SK-N-SH (cell line): ENCODE measurements at regions not wholly inside any gene's neighbourhood (a gene's known extent, or its start where the extent isn't known, plus 50 kb on each side); places are given as distances from the start of the nearest gene placed in this dataset.

ENCODE experiments used
- CTCF ChIA-PET: fragments of 300-600, 350-600 bp; formaldehyde crosslinking; extraction: SDS; loops from one replicate; lab custom pipeline; 2021; lab: Yijun Ruan, JAX
- POLR2A ChIA-PET: fragments of 350-600 bp; sonication (Branson Sonifier 250); formaldehyde crosslinking; extraction: SDS; loops from one replicate; lab custom pipeline; 2020; ENCODE audit warnings: antibody characterized with exemption, inconsistent platforms; lab: Yijun Ruan, JAX
- DNase-seq: peaks from one replicate; pipeline ENCODE4 v3.0.0; 2012
- H2AFZ ChIP-seq: fragments of 200-600 bp; sonication (generic); 2 replicates; pipeline ENCODE4 v1.8.1; 2016; ENCODE audit warnings: antibody characterized with exemption, mild to moderate bottlenecking, low read depth
- H3F3A ChIP-seq: fragments of 200-600 bp; sonication (generic); replicated peaks from 2 replicates; pipeline ENCODE3; 2016; ENCODE audit warnings: antibody characterized with exemption, mild to moderate bottlenecking; ENCODE audit not compliant: insufficient read depth
- H3K27ac ChIP-seq, 2 experiments: fragments of 200-500 bp in 1 of 2; fragments of 200-600 bp in 1 of 2; sonication (Bioruptor generic) in 1 of 2; sonication (generic), shearing (Covaris generic) in 1 of 2; 2 replicates each; pipeline versions ENCODE4 v1.5.1 to v1.6.1; 2014 to 2016; ENCODE audit warnings: low read depth in 2 of 2, inconsistent platforms in 1 of 2, low read length in 1 of 2, mild to moderate bottlenecking in 1 of 2, mixed read lengths in 1 of 2
- H3K27me3 ChIP-seq: fragments of 200-600 bp; sonication (generic), shearing (Covaris generic); 2 replicates; pipeline ENCODE4 v1.6.1; 2016; ENCODE audit warnings: mixed run types; ENCODE audit not compliant: insufficient read depth
- H3K36me3 ChIP-seq, 2 experiments: fragments of 200-500 bp in 1 of 2; fragments of 200-600 bp in 1 of 2; sonication (Bioruptor generic) in 1 of 2; sonication (generic) in 1 of 2; replicated peaks in 1 of 2; 2 replicates each; pipeline versions ENCODE3 to v1.5.1; 2014 to 2016; ENCODE audit warnings: low read length in 1 of 2, mild to moderate bottlenecking in 1 of 2; ENCODE audit not compliant: insufficient read depth in 2 of 2, control insufficient read depth in 1 of 2
- H3K4me1 ChIP-seq, 2 experiments: fragments of 200-500 bp in 1 of 2; fragments of 200-600 bp in 1 of 2; sonication (Bioruptor generic) in 1 of 2; sonication (generic), shearing (Covaris generic) in 1 of 2; 2 replicates each; pipeline versions ENCODE4 v1.5.1 to v1.6.1; 2014 to 2016; ENCODE audit warnings: low read depth in 1 of 2, low read length in 1 of 2, mixed run types in 1 of 2; ENCODE audit not compliant: insufficient read depth in 2 of 2, control insufficient read depth in 1 of 2
- H3K4me2 ChIP-seq: fragments of 200-600 bp; sonication (generic), shearing (Covaris generic); 2 replicates; pipeline ENCODE4 v1.6.1; 2017; ENCODE audit warnings: mixed run types
- H3K4me3 ChIP-seq, 2 experiments: fragments of 200-500 bp in 1 of 2; fragments of 200-600 bp in 1 of 2; sonication (Bioruptor generic) in 1 of 2; sonication (generic), shearing (Covaris generic) in 1 of 2; 2 replicates each; pipeline versions ENCODE4 v1.5.1 to v1.8.1; 2014 to 2016; ENCODE audit warnings: low read depth in 2 of 2, inconsistent platforms in 1 of 2, low read length in 1 of 2, mild to moderate bottlenecking in 1 of 2, mixed read lengths in 1 of 2, moderate library complexity in 1 of 2
- H3K79me2 ChIP-seq: fragments of 200-600 bp; sonication (generic); 2 replicates; pipeline ENCODE4 v1.8.1; 2017; ENCODE audit warnings: mild to moderate bottlenecking; ENCODE audit not compliant: insufficient read depth
- H3K9ac ChIP-seq: fragments of 200-600 bp; sonication (generic); 2 replicates; pipeline ENCODE4 v1.6.1; 2017; ENCODE audit warnings: mixed run types
- H3K9me2 ChIP-seq: fragments of 200-600 bp; sonication (generic); 2 replicates; pipeline ENCODE4 v1.6.1; 2017; ENCODE audit warnings: mixed run types
- H3K9me3 ChIP-seq: fragments of 200-600 bp; sonication (generic); 2 replicates; pipeline ENCODE4 v1.6.1; 2017; ENCODE audit warnings: mixed run types, mild to moderate bottlenecking, moderate library complexity
- H4K20me1 ChIP-seq: fragments of 200-600 bp; sonication (generic); 2 replicates; pipeline ENCODE4 v1.6.1; 2017; ENCODE audit warnings: mild to moderate bottlenecking, mixed run types; ENCODE audit not compliant: insufficient read depth
- CHD2 ChIP-seq: fragments of 150-350 bp; IDR thresholded peaks from 2 replicates; pipeline ENCODE4 v1.6.1; 2018; ENCODE audit warnings: low read length; ENCODE audit not compliant: partially characterized antibody
- ELF1 ChIP-seq: IDR thresholded peaks from 2 replicates; pipeline ENCODE4 v1.4.0; 2012
- EP300 ChIP-seq, 2 experiments: IDR thresholded peaks; 2 replicates each; pipeline versions ENCODE4 v1.4.0 to v1.6.1; 2012; ENCODE audit warnings: borderline replicate concordance in 1 of 2, low read depth in 1 of 2, low read length in 1 of 2
- EZH2phosphoT487 ChIP-seq: fragments of 200-600 bp; sonication (generic); IDR thresholded peaks from 2 replicates; pipeline ENCODE4 v1.6.1; 2017; ENCODE audit warnings: low read depth, mixed run types, mild to moderate bottlenecking, antibody characterized with exemption, moderate library complexity, borderline replicate concordance
- GABPA ChIP-seq: IDR thresholded peaks from 2 replicates; pipeline ENCODE4 v1.4.0; 2012; ENCODE audit warnings: low read depth, mild to moderate bottlenecking
- GATA2 ChIP-seq: sonication (generic); formaldehyde crosslinking; IDR thresholded peaks from 2 replicates; pipeline ENCODE4 v1.5.0; 2020; ENCODE audit warnings: mild to moderate bottlenecking, missing genetic modification reagents
- IRF3 ChIP-seq: fragments of 150-350 bp; IDR thresholded peaks from 2 replicates; pipeline ENCODE4 v1.6.1; 2016; ENCODE audit warnings: mild to moderate bottlenecking, low read depth, low read length
- JUND ChIP-seq: IDR thresholded peaks from 2 replicates; pipeline ENCODE4 v1.4.0; 2012
- MAX ChIP-seq: IDR thresholded peaks from 2 replicates; pipeline ENCODE4 v1.4.0; 2012; ENCODE audit warnings: low read depth
- MEF2A ChIP-seq: IDR thresholded peaks from 2 replicates; pipeline ENCODE4 v1.4.0; 2012; ENCODE audit warnings: low read depth, borderline replicate concordance
- NRF1 ChIP-seq: IDR thresholded peaks from 2 replicates; pipeline ENCODE4 v1.6.1; 2012; ENCODE audit warnings: low read depth, mild to moderate bottlenecking, low read length
- PBX3 ChIP-seq: IDR thresholded peaks from 2 replicates; pipeline ENCODE4; 2012
- POLR2AphosphoS5 ChIP-seq: IDR thresholded peaks from 2 replicates; pipeline ENCODE4 v1.6.1; 2012; ENCODE audit warnings: low read depth, low read length
- RAD21 ChIP-seq: IDR thresholded peaks from 2 replicates; pipeline ENCODE4 v1.6.1; 2012; ENCODE audit warnings: mild to moderate bottlenecking, low read length
- RCOR1 ChIP-seq: fragments of 150-350 bp; IDR thresholded peaks from 2 replicates; pipeline ENCODE4 v1.6.1; 2017; ENCODE audit warnings: antibody characterized with exemption, low read length
- RFX5 ChIP-seq: IDR thresholded peaks from 2 replicates; pipeline ENCODE4 v1.6.1; 2012; ENCODE audit warnings: mild to moderate bottlenecking, improper control_type of control experiment, low read length
- TAF1 ChIP-seq: IDR thresholded peaks from 2 replicates; pipeline ENCODE4 v1.6.1; 2012; ENCODE audit warnings: low read depth, mild to moderate bottlenecking, low read length, moderate library complexity, borderline replicate concordance
- TEAD4 ChIP-seq: IDR thresholded peaks from 2 replicates; pipeline ENCODE4 v1.4.0; 2012; ENCODE audit warnings: mild to moderate bottlenecking, borderline replicate concordance; ENCODE audit not compliant: insufficient read depth
- USF2 ChIP-seq: fragments of 150-350 bp; IDR thresholded peaks from 2 replicates; pipeline ENCODE4 v1.6.1; 2017; ENCODE audit warnings: antibody characterized with exemption, low read length, low read depth, borderline replicate concordance
- YY1 ChIP-seq: IDR thresholded peaks from 2 replicates; pipeline ENCODE4 v1.4.0; 2012; ENCODE audit warnings: low read depth, mild to moderate bottlenecking
- WGBS: methylation state at CpG from one replicate; pipeline ENCODE4 v1.1.6; 2017; ENCODE audit warnings: low lambda C conversion rate; 5-methylcytosine and 5-hydroxymethylcytosine counted together
- TF ChIP-seq, protein P1 (sequence below): IDR thresholded peaks from 2 replicates; pipeline ENCODE4 v1.6.1; 2012; ENCODE audit warnings: mild to moderate bottlenecking, low read depth, low read length, moderate library complexity

DNA sequence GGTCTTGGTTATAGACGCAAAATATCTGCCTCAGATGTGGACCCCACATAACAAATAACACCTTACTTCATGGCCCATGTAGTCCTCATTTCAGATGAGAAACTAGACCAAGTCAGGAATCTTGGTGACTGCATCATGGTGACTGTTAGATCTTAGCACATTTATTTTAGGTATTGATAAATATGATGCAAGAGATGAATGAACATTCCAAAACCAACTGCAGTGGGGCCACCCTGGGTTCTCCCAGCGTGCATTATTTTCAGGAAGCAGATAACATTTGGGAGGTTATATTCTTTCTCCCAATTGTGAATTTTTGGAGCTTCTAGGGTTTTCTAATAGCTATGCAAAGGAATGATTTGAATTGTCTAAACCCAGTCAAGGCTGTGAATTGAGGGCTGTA lies 55.2 kb upstream of the PTGR2 start:
- peaks cover 0 to 3% of the 10 kb centered on the region in 2 experiments; a peak in 1 of 4 replicates for H3K4me1 ChIP-seq
- H3K9me3 ChIP-seq: no peaks in the 10 kb centered on the region
- TF ChIP-seq MEF2A (no peak), ELF1 (no peak), TAF1 (no peak), YY1 (no peak), POLR2AphosphoS5 (no peak), TEAD4 (no peak), PBX3 (no peak), GATA2 (no peak), RFX5 (no peak), JUND (no peak), RCOR1 (no peak)
- TF ChIP-seq, protein P1, sequence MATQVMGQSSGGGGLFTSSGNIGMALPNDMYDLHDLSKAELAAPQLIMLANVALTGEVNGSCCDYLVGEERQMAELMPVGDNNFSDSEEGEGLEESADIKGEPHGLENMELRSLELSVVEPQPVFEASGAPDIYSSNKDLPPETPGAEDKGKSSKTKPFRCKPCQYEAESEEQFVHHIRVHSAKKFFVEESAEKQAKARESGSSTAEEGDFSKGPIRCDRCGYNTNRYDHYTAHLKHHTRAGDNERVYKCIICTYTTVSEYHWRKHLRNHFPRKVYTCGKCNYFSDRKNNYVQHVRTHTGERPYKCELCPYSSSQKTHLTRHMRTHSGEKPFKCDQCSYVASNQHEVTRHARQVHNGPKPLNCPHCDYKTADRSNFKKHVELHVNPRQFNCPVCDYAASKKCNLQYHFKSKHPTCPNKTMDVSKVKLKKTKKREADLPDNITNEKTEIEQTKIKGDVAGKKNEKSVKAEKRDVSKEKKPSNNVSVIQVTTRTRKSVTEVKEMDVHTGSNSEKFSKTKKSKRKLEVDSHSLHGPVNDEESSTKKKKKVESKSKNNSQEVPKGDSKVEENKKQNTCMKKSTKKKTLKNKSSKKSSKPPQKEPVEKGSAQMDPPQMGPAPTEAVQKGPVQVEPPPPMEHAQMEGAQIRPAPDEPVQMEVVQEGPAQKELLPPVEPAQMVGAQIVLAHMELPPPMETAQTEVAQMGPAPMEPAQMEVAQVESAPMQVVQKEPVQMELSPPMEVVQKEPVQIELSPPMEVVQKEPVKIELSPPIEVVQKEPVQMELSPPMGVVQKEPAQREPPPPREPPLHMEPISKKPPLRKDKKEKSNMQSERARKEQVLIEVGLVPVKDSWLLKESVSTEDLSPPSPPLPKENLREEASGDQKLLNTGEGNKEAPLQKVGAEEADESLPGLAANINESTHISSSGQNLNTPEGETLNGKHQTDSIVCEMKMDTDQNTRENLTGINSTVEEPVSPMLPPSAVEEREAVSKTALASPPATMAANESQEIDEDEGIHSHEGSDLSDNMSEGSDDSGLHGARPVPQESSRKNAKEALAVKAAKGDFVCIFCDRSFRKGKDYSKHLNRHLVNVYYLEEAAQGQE: no peak
- no peaks in the 10 kb centered on the region for H4K20me1 ChIP-seq
- ChIA-PET POLR2A (interaction anchor here (1.3 kb wide), 1 partner anchor 11 kb away, joined by 3 read pairs; no protein-coding TSS in a partner anchor), CTCF (interaction anchor here (1.3 to 1.6 kb wide), 2 partner anchors 30 to 56 kb away, joined by 3 read pairs; no protein-coding TSS in a partner anchor)
- no peaks in the 10 kb centered on the region for H3K79me2 ChIP-seq
- H3F3A ChIP-seq: no peaks in the 10 kb centered on the region
- no peak overlapping the region for H3K27ac ChIP-seq
- no peak overlapping the region for H3K4me2 ChIP-seq
- H3K9me2 ChIP-seq: no peaks in the 10 kb centered on the region
- H3K9ac ChIP-seq: no peak overlapping the region
- H2AFZ ChIP-seq: no peak overlapping the region
- 89% methylated on average over 2 of the region's 2 CpGs for WGBS
- DNase-seq: no peak
- H3K27me3 ChIP-seq: no peaks in the 10 kb centered on the region
- no peak overlapping the region for H3K4me3 ChIP-seq
- no peaks in the 10 kb centered on the region for H3K36me3 ChIP-seq

- H2AFZ ChIP-seq: no peak overlapping the region
- H3K9ac ChIP-seq: no peak overlapping the region
- H3K9me3 ChIP-seq: no peaks in the 10 kb centered on the region
- DNase-seq: no peak
- H4K20me1 ChIP-seq: no peaks in the 10 kb centered on the region
- no peak overlapping the region for H3K4me2 ChIP-seq
- POLR2A ChIA-PET: interaction anchor here (1.3 kb wide), 1 partner anchor 10 kb away, joined by 3 read pairs; no protein-coding TSS in a partner anchor
- H3F3A ChIP-seq: no peaks in the 10 kb centered on the region
- CTCF ChIA-PET: interaction anchor here (1.3 kb wide), 1 partner anchor 30 kb away, joined by 3 read pairs; no protein-coding TSS in a partner anchor
- peaks cover 0 to 3% of the 10 kb centered on the region in 2 experiments; a peak in 1 of 4 replicates for H3K4me1 ChIP-seq
- H3K27ac ChIP-seq: no peak overlapping the region
- WGBS: 90% methylated on average over 1 of the region's 1 CpG
- H3K27me3 ChIP-seq: no peaks in the 10 kb centered on the region
- no peaks in the 10 kb centered on the region for H3K79me2 ChIP-seq
- no peak overlapping the region for H3K4me3 ChIP-seq
- H3K9me2 ChIP-seq: no peaks in the 10 kb centered on the region
- no peaks in the 10 kb centered on the region for H3K36me3 ChIP-seq
- no peak for TF ChIP-seq TEAD4
- no peak for TF ChIP-seq USF2
- TF ChIP-seq NRF1: no peak
- TF ChIP-seq IRF3: no peak
- no peak for TF ChIP-seq EZH2phosphoT487
- TF ChIP-seq RAD21: no peak
- no peak for TF ChIP-seq GABPA
- no peak for TF ChIP-seq GATA2
- TF ChIP-seq EP300 (IDR thresholded peaks at IDR 0.05; ENCODE audit: borderline replicate concordance in 1 of 2, low read depth in 1 of 2, low read length in 1 of 2): no peak
- no peak for TF ChIP-seq MAX
- TF ChIP-seq MEF2A: no peak
- TF ChIP-seq CHD2: no peak
These were observed 55.7 kb upstream of the PTGR2 start for GRCh38 chr14:73795974-73796373.
